HG03066 (cell line): ENCODE measurements at regions not wholly inside any gene's neighbourhood (a gene's known extent, or its start where the extent isn't known, plus 50 kb on each side); places are given as distances from the start of the nearest gene placed in this dataset.
"Not testable (repeated sequence)": the region's sequence is repeated elsewhere in the genome, so short reads cannot be mapped to it uniquely, and the experiment has no call there.

ENCODE experiments used
- ATAC-seq: cut with Tn5 transposase; IDR thresholded peaks from one replicate; pipeline ENCODE4 v1.9.1; 2021; ENCODE audit warnings: low read depth; ENCODE audit not compliant: unreplicated experiment

GRCh38 chr20:50354721-50355589, 155.2 kb upstream of the PTPN1 start:
- no peak for ATAC-seq

GRCh38 chr20:50355590-50356524, 154.3 kb upstream of the PTPN1 start:
- no peak for ATAC-seq

- no peak for ATAC-seq
Measured at GRCh38 chr20:50356525-50356885, 153.7 kb upstream of the PTPN1 start.

DNA sequence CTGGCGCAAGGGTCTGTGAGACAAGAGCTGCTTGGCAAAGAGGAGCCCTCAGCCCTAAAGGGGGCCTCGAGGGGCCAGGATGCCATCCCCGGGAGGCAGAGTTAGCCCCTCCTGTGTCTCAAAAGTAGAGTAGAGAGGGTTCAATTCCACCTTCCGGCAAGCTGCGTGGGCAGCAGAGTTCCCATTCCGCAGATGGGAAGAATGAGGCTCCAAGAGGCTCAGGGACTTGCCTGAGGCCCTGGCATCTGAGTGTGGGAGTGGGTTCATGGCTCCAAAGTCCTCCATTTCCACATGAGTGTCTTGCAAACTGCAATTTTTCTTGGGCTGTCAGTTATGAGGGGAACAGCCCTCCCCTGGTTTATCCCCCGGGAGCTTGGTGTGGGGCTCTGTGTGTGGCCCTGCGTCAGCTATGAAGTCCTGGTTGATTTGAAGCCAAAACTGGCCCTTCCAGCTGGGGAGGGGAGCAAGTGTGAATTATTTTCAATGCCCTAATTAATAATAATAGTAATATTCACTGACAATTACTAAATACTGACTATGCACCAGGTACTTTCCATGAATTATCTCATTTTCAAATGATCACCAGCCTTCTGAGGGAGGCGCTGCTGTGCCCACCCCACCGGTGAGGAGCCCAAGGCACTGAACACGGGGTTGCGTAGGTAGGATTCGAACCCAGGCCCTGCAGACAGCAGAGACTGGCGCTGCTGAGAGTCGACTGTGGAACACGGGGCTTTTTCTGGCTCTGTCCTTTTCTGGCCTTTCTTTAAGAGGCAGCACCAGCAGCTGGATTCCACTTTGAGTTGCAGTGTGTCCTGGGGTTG, 153.0 kb upstream of the PTPN1 start:
- ATAC-seq = no peak

- no peak for ATAC-seq
Measured at GRCh38 chr20:50357783-50358161, 152.4 kb upstream of the PTPN1 start.

GRCh38 chr20:50358166-50358565, 152.0 kb upstream of the PTPN1 start:
- ATAC-seq = no peak

DNA sequence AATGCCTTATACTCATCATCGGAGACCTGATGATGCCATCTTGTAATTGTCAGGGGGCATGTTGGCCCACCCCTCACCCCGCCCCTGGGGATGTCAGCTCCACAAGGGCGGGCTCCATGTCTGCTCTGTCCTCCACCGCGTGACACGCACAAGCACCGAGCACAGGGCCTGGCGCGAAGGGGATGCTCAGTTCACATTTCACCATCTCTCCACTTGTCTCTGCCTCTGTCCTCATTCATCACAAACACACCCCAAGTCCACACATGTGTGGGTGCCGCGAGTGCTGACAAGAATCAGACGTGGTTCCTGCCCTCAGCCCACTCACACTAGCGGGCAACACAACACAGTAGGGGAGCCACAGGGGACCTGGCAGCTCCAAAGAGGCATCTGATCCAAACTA, 151.2 kb upstream of the PTPN1 start:
- ATAC-seq = no peak

GRCh38 chr20:50359607-50360217, 150.5 kb upstream of the PTPN1 start:
- ATAC-seq = no peak

GRCh38 chr20:50360218-50360672, 149.9 kb upstream of the PTPN1 start:
- ATAC-seq = no peak

DNA sequence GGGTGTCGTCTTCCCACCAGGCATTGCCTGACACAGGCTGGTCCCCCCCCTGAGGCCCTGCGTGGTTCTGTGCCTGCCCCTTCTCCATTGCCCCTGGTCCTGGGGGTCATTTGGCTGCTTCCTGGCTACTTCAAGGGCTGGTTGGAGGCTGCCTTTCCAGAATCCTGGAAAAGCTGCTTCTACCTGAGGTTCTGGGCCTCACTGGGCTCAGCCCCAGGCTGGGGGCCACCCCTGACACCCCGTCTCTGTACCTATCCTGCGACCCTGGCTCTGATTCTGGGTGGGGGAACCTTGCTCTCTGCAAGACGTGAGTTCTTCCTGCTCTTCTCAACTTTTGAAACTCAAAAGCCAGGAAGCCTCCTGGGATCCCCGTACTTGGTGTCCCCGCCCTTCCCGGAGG, 149.3 kb upstream of the PTPN1 start:
- no peak for ATAC-seq

GRCh38 chr20:50362177-50362576, 148.0 kb upstream of the PTPN1 start:
- ATAC-seq = not testable (repeated sequence)

DNA sequence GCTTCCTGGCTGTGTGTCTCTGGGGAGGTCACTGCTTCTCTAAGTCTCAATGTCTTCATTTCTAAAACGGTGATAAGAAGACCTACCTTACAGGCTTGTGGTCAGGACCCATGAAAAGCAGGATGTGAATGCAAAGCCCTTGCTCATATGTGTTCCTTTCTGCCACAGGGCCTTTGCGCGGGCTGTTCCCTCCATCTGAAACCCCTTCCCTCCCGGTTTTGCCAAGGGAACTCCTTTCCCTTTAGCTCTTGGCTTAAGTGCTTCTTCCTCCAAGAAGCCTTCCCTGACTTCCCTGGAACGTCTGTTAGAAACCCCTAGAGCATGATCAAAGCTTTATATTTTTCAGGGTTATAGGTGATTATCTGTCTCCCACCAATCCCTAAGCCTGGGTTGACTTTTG, 147.2 kb upstream of the PTPN1 start:
- ATAC-seq = no peak

DNA sequence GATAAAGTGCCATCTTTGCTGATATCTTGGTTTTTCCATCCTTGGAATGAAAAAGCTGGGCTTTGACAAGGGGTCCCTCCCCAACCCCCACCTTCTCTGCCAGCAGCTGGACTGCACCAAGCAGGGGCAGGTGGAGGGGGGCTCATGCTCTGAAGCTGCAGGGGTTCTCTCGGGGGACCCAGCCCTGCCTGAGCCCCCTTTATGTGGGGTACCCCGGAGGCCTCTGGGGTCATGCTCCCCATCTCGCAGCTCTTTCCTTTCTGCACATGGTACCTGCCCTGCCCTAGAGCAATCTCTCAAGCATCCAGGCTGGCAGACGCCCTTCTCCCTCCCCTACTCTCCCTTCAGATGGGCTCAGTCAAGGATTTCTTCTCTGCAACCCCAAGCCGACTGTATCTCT, 146.7 kb upstream of the PTPN1 start:
- ATAC-seq = no peak

DNA sequence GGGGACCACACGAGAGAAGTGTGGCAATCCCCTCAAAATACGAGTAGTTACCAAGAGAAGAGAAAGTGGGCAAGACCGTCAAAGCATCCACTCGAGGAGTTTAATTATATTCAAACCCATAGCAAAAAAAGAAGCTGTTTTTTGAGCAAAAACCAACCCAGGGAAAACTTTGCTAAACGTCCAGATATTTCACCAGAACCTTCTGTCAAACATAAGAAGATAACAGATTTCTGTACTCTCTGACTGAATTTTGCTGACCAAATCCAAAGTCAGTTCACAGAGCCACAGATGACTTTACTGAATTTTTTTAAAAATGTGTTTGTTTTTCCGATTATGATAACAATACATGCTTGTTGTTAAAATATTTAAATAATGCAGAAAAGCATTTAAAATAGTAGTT, 145.6 kb upstream of the PTPN1 start:
- ATAC-seq = no peak

GRCh38 chr20:50366270-50367103, 143.7 kb upstream of the PTPN1 start:
- ATAC-seq = no peak

DNA sequence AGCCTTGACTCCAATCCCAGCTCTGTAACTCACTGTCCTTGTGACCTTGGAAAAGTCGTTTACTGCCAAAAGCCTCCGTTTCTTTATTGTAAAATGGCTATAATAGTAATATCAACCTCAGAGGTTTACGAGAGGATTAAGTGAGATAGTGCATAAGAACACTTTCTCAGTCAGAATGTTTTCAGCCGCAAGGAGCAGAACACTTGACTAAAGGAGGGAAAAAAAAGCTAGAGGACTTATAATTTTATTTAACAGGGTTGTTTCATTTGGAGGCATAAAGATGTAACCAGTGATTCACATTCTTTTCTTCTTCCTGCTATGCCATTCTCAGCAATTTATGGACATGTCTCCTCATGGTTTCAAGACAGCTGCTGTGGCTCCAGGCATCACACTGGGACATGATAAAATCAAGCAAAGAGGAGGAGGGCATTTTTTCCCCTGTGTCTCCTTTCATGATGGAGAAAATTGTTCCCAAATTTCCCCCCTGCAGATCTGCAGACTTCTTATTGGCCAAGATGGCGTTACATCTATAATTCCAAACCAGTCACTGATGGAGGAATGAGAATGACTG, 143.0 kb upstream of the PTPN1 start:
- ATAC-seq = no peak

DNA sequence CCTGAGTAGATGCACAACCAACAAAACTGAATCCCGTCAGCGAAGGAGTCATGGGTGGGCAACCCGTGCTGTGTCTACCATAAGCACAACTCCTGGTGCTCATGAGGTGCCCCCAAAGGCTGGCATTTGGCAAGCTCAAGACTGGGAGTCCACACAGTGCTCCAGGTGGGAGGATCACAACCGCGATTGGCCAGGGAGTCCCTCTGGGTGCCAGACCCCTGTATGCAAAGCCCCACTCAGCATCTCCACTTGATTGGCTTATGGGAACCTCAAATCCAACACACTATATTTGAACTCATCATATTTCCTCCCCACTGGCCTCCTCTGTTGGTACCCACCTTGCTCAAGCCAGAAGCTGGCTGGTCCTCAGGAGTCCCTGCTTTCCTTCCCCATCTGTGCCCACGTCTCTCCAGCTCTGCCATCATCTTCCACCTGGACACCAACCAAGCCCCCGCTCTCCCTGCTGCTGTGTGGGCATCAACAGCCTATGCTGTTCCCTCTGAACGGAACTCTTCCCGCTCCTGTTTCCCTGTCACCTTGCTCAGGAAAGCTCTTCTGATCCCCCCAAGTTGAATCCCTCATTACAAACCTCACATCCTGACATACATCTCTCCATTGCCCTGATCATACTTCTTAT, 142.3 kb upstream of the PTPN1 start:
- no peak for ATAC-seq

DNA sequence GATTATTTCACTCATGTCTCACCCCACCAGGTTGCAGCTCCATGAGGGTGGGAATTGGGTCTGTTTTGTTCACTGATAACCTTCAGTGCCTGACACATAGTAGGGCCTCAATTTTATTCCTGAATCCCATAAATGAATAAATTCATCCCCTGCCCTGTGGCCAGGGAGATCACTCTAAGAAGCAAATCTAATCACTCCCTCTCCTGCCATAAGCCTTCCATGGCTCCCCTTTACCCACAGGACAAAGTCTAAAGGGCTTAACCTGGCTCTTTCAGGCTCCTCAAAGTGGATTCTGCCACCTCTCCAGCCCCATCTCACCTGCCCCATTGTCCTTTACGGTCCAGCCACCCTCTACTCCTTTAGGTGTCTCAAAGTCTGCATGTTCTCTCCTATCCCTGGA, 141.8 kb upstream of the PTPN1 start:
- no peak for ATAC-seq

DNA sequence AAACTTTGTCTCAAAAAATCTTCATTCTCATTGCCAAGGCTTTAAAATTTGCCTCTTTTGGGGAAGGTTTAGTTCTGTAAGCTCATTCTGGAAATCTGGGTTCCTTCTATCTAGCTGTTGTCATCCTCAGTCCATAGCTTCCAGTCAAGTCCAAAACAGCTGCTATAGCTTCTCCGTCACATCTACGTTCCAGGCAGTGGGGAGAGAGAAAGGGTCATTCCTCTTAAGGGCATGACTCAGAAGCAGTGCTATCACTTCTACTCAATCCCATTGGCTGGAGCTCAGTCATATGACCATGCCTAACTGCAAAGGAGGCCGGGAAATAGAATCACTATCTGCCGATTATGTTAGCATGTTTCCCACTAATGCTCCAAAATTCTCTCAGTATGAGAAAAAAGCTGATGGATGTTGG, 141.4 kb upstream of the PTPN1 start:
- ATAC-seq = no peak
